Vagina (tissue), 2 donors: ENCODE measurements at regions not wholly inside any gene's neighbourhood (a gene's known extent, or its start where the extent isn't known, plus 50 kb on each side); places are given as distances from the start of the nearest gene placed in this dataset.

ENCODE experiments used
- CTCF ChIP-seq, 3 experiments: fragments of 450-650 bp in 2 of 3; fragments of 200-600 bp in 1 of 3; sonication (generic) in 1 of 3; IDR thresholded peaks; one replicate each; pipeline ENCODE4 v1.5.1; 2017 to 2019; ENCODE audit warnings: antibody characterized with exemption in 3 of 3, mild to moderate bottlenecking in 2 of 3, moderate library complexity in 2 of 3
- POLR2A ChIP-seq, 2 donors: fragments of 450-650 bp; IDR thresholded peaks; one replicate each; pipeline ENCODE4 v1.6.1; 2017; ENCODE audit warnings: antibody characterized with exemption in 2 of 2, mild to moderate bottlenecking in 2 of 2, moderate library complexity in 2 of 2

- no peak for TF ChIP-seq CTCF (IDR thresholded peaks at IDR 0.05)
- no peak for TF ChIP-seq POLR2A (IDR thresholded peaks at IDR 0.05)
Measured at GRCh38 chr1:82897549-82897948, 1096.8 kb downstream of the ADGRL2 start.
